ENCODE measurements at regions not wholly inside any gene's neighbourhood (a gene's known extent, or its start where the extent isn't known, plus 50 kb on each side); places are given as distances from the start of the nearest gene placed in this dataset.

- TF ChIP-seq CTCF (IDR thresholded peaks at IDR 0.05) (no peak), POLR2A (IDR thresholded peaks at IDR 0.05) (no peak)
Measured at GRCh38 chr2:103875531-103875930, 978.4 kb upstream of the POU3F3 start.

All from uterus (tissue), 2 donors.